Keratinocyte (primary cell): ENCODE measurements at regions not wholly inside any gene's neighbourhood (a gene's known extent, or its start where the extent isn't known, plus 50 kb on each side); places are given as distances from the start of the nearest gene placed in this dataset.

Experiments
- EZH2 ChIP-seq: IDR thresholded peaks from one replicate; pipeline ENCODE4 v1.6.1; 2012; ENCODE audit warnings: inconsistent platforms, mild to moderate bottlenecking, low read length, moderate library complexity
- TF ChIP-seq, protein P1 (sequence below), 3 experiments: IDR thresholded peaks in 1 of 3; conservative IDR thresholded peaks in 1 of 3; optimal IDR thresholded peaks in 1 of 3; 2 replicates in 2 of 3; 3 replicates in 1 of 3; pipeline versions ENCODE3 to v1.5.1; 2011; ENCODE audit warnings: low read length in 3 of 3, mild to moderate bottlenecking in 3 of 3, moderate library complexity in 2 of 3, control low read depth in 1 of 3, inconsistent platforms in 1 of 3; ENCODE audit not compliant: insufficient read depth in 2 of 3; ENCODE audit errors: extremely low read depth in 1 of 3

DNA sequence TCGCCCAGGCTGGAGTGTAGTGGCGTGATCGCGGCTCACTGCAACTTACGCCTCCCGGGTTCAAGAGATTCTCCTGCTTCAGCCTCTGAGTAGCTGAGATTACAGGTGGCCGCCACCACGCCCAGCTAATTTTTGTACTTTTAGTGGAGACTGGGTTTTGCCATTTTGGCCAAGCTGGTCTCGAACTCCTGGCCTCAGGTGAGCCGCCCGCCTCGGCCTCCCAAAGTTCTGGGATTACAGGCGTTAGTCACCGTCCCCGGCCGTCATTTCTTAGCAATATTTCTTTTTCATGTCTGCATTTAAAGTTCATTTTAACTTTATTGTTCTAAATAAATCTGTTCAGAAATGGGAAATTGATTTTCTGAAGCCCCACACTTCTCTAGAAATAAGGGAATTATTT, 597.3 kb upstream of the DDX18 start:
- TF ChIP-seq, protein P1, sequence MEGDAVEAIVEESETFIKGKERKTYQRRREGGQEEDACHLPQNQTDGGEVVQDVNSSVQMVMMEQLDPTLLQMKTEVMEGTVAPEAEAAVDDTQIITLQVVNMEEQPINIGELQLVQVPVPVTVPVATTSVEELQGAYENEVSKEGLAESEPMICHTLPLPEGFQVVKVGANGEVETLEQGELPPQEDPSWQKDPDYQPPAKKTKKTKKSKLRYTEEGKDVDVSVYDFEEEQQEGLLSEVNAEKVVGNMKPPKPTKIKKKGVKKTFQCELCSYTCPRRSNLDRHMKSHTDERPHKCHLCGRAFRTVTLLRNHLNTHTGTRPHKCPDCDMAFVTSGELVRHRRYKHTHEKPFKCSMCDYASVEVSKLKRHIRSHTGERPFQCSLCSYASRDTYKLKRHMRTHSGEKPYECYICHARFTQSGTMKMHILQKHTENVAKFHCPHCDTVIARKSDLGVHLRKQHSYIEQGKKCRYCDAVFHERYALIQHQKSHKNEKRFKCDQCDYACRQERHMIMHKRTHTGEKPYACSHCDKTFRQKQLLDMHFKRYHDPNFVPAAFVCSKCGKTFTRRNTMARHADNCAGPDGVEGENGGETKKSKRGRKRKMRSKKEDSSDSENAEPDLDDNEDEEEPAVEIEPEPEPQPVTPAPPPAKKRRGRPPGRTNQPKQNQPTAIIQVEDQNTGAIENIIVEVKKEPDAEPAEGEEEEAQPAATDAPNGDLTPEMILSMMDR (optimal IDR thresholded peaks at IDR 0.05 in 1 of 3, IDR thresholded peaks at IDR 0.05 in 1 of 3, conservative IDR thresholded peaks at IDR 0.05 in 1 of 3; ENCODE audit: extremely low read depth in 1 of 3, insufficient read depth in 2 of 3, low read length in 3 of 3) = no peak
- no peak for TF ChIP-seq EZH2
